ENCODE measurements at regions not wholly inside any gene's neighbourhood (a gene's known extent, or its start where the extent isn't known, plus 50 kb on each side); places are given as distances from the start of the nearest gene placed in this dataset.

GRCh38 chr1:67991546-67991945 is 58.9 kb downstream of the DIRAS3 start:
- TF ChIP-seq CBX3 (IDR thresholded peaks at IDR 0.05; ENCODE audit: borderline replicate concordance, low read depth) (no peak), CHD2 (IDR thresholded peaks at IDR 0.05; ENCODE audit: borderline replicate concordance, low read depth, low read length) (no peak), EZH2 (IDR thresholded peaks at IDR 0.05; ENCODE audit: borderline replicate concordance, control insufficient read depth, low read depth, low read length) (no peak)
